ENCODE measurements at regions not wholly inside any gene's neighbourhood (a gene's known extent, or its start where the extent isn't known, plus 50 kb on each side); places are given as distances from the start of the nearest gene placed in this dataset.

GRCh38 chr7:106415433-106415832 is 130.7 kb upstream of the NAMPT start:
- H3K9ac ChIP-seq (ENCODE audit: low read length), result no peak overlapping the region
- no peaks in the 10 kb centered on the region for H3K4me1 Mint-ChIP-seq
- H3K27ac ChIP-seq (ENCODE audit: low read length in 2 of 2), result no peak overlapping the region
- H3K4me3 ChIP-seq (ENCODE audit: control extremely low read depth in 1 of 5, extremely low read depth in 1 of 5, insufficient read depth in 1 of 5, low read depth in 2 of 5, low read length in 4 of 5), result no peak overlapping the region
- H4K20me1 ChIP-seq (ENCODE audit: control insufficient read depth, insufficient read depth, low read length, poor library complexity, severe bottlenecking), result no peaks in the 10 kb centered on the region
- TF ChIP-seq CTCF (IDR thresholded peaks at IDR 0.05), result no peak
- TF ChIP-seq EZH2 (IDR thresholded peaks at IDR 0.05; ENCODE audit: borderline replicate concordance, insufficient read depth, low read depth, low read length, poor library complexity, severe bottlenecking), result no peak
- no peaks in the 10 kb centered on the region for H3K36me3 ChIP-seq (replicated peaks in 1 of 2; ENCODE audit: control extremely low read depth in 1 of 2, control insufficient read depth in 1 of 2, extremely low read depth in 1 of 2, insufficient read depth in 2 of 2, low read length in 1 of 2)
- CTCF ChIA-PET, result no interaction called here
- no peak overlapping the region for H3K4me2 ChIP-seq (replicated peaks; ENCODE audit: low read depth, low read length, poor library complexity, severe bottlenecking)
- H2AFZ ChIP-seq (ENCODE audit: insufficient read depth, low read depth, low read length, poor library complexity, severe bottlenecking), result no peak overlapping the region
- no peaks in the 10 kb centered on the region for H3K4me1 ChIP-seq (ENCODE audit: control insufficient read depth in 2 of 2, insufficient read depth in 2 of 2, low read length in 2 of 2)
- H3K79me2 ChIP-seq (ENCODE audit: control insufficient read depth, insufficient read depth, low read length), result no peaks in the 10 kb centered on the region
- intact Hi-C loops (cut with micrococcal nuclease), result no loop called here
- H3K27me3 Mint-ChIP-seq, result peaks cover 32% of the 10 kb centered on the region
- H3K27ac Mint-ChIP-seq, result no peak overlapping the region
- peaks cover 0 to 14% (median 4%) of the 10 kb centered on the region in 3 donors for H3K9me3 ChIP-seq (ENCODE audit: control extremely low read depth in 1 of 3, control insufficient read depth in 2 of 3, insufficient read depth in 1 of 3, low read length in 2 of 3)
- DNase-seq, result no peak
- H3K4me3 Mint-ChIP-seq, result no peak overlapping the region
- POLR2A ChIA-PET, result no interaction called here
- peaks cover 6% of the 10 kb centered on the region for H3K9me3 Mint-ChIP-seq (ENCODE audit: insufficient read depth)
- H3K27me3 ChIP-seq (replicated peaks in 1 of 4; ENCODE audit: control extremely low read depth in 1 of 4, control insufficient read depth in 3 of 4, insufficient read depth in 4 of 4, low read length in 3 of 4), result no peaks in the 10 kb centered on the region
- no peak for ATAC-seq (ENCODE audit: low read depth)

- ChIA-PET CTCF (no interaction called here), POLR2A (no interaction called here)
- ATAC-seq (ENCODE audit: low read depth), result no peak
- no peak overlapping the region for H3K27ac Mint-ChIP-seq
- intact Hi-C loops (cut with micrococcal nuclease), result no loop called here
- WGBS (ENCODE audit: insufficient coverage), result 88% methylated on average over 1 of the region's 2 CpGs
- no peaks in the 10 kb centered on the region for H3K36me3 ChIP-seq (replicated peaks in 1 of 2; ENCODE audit: control extremely low read depth in 1 of 2, control insufficient read depth in 1 of 2, extremely low read depth in 1 of 2, insufficient read depth in 2 of 2, low read length in 1 of 2)
- H3K27me3 ChIP-seq (replicated peaks in 1 of 4; ENCODE audit: control extremely low read depth in 1 of 4, control insufficient read depth in 3 of 4, insufficient read depth in 4 of 4, low read length in 3 of 4), result no peaks in the 10 kb centered on the region
- no peak overlapping the region for H3K4me2 ChIP-seq (replicated peaks; ENCODE audit: low read depth, low read length, poor library complexity, severe bottlenecking)
- no peak overlapping the region for H3K27ac ChIP-seq (ENCODE audit: low read length in 2 of 2)
- no peak for DNase-seq
- H3K4me1 ChIP-seq (ENCODE audit: control insufficient read depth in 2 of 2, insufficient read depth in 2 of 2, low read length in 2 of 2), result no peaks in the 10 kb centered on the region
- no peaks in the 10 kb centered on the region for H3K4me1 Mint-ChIP-seq
- no peak overlapping the region for H2AFZ ChIP-seq (ENCODE audit: insufficient read depth, low read depth, low read length, poor library complexity, severe bottlenecking)
- no peak overlapping the region for H3K4me3 ChIP-seq (ENCODE audit: control extremely low read depth in 1 of 5, extremely low read depth in 1 of 5, insufficient read depth in 1 of 5, low read depth in 2 of 5, low read length in 4 of 5)
- no peak for TF ChIP-seq EZH2 (IDR thresholded peaks at IDR 0.05; ENCODE audit: borderline replicate concordance, insufficient read depth, low read depth, low read length, poor library complexity, severe bottlenecking)
- TF ChIP-seq CTCF (IDR thresholded peaks at IDR 0.05), result no peak
- H3K27me3 Mint-ChIP-seq, result peaks cover 32% of the 10 kb centered on the region
- H3K4me3 Mint-ChIP-seq, result no peak overlapping the region
- H3K9me3 Mint-ChIP-seq (ENCODE audit: insufficient read depth), result peaks cover 6% of the 10 kb centered on the region
- H3K9ac ChIP-seq (ENCODE audit: low read length), result no peak overlapping the region
- no peaks in the 10 kb centered on the region for H4K20me1 ChIP-seq (ENCODE audit: control insufficient read depth, insufficient read depth, low read length, poor library complexity, severe bottlenecking)
- H3K9me3 ChIP-seq (ENCODE audit: control extremely low read depth in 1 of 3, control insufficient read depth in 2 of 3, insufficient read depth in 1 of 3, low read length in 2 of 3), result peaks cover 0 to 14% (median 4%) of the 10 kb centered on the region in 3 donors
- no peaks in the 10 kb centered on the region for H3K79me2 ChIP-seq (ENCODE audit: control insufficient read depth, insufficient read depth, low read length)
Observed at GRCh38 chr7:106413446-106413845, 128.7 kb upstream of the NAMPT start.
